Ecto neural progenitor cell (in vitro differentiated cells): ENCODE measurements at regions not wholly inside any gene's neighbourhood (a gene's known extent, or its start where the extent isn't known, plus 50 kb on each side); places are given as distances from the start of the nearest gene placed in this dataset.
A peak's percentile ranks its signal among the peaks of the same experiment; 100 is the strongest.

Experiments
- DNase-seq: peaks from one replicate; pipeline ENCODE4 v3.0.0-alpha.2; 2018; ENCODE audit warnings: low spot score

DNA sequence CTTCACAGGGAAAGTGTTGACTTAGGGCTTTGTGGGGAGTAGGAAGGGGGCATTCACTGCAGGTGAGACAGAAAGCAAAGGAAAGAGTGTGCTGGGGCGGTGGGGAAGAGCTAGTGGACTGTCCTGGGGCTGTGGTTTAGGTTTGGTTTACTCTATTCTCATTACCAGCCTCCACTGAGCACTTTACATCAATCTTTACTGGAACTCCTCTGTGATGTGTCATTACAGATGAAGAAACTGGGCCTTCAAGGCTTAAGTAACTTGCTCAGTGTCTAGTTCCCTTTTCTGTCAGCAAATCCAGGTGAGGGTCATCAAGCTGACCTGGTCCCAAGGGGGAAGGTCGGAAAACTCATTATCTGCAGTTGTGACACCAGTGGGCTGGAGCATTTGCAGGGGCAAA lies 120.2 kb upstream of the PFN2 start:
- DNase-seq: no peak

DNA sequence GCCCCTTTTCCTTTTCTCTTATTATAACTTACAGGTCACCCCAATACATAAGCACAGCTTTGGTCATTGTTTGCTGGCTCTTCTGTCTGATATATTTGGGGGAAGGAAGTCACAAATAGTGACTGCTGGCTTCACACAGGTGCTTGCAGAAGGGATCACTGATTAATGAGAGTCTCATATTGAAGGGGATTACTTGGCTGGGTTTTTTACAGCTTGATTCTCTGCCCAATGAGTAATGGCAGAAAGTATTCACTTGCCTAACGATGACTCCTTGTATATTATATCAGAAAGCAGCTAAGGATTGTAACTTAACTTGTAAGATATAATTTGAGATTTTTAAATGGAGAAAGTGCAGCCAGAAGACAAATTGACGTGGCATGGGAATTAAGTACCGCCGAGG lies 119.3 kb upstream of the PFN2 start:
- no peak for DNase-seq

DNA sequence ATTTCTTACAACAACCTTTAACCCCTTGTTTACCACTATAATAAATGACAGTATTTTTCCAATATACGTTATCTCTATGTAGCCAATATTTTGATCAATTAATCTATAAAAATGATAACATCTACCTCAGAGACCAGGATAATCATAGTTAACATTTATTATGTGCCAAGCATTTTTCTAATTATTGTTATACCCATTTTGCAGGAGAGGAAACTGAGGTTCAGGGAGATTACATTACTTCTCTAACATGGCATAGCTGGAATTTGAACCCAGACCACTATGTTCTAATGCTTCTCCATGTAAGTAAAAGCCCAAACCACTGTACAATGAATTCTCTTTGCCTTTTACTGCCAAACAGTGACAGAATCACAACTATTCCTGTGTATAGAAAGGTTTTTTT lies 113.4 kb upstream of the PFN2 start:
- no peak for DNase-seq

DNA sequence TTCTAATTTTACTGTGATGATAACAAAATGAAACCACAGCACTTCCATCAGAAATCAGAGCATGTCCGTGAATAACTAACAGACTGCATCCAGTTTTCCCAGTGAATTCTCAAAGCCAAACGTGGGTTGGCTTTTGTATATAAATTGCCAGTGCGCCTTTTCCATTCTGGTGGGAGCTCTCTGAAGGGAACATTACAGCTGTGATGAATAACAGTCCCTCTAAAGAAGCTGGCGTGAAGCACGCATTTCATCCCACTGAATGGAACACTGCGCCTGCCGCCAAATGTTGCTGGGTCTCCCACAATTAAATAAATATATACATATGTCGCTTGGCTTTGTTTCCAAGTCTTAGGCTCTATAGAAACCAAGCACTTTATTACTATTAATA lies 113.0 kb upstream of the PFN2 start:
- DNase-seq: no peak

DNA sequence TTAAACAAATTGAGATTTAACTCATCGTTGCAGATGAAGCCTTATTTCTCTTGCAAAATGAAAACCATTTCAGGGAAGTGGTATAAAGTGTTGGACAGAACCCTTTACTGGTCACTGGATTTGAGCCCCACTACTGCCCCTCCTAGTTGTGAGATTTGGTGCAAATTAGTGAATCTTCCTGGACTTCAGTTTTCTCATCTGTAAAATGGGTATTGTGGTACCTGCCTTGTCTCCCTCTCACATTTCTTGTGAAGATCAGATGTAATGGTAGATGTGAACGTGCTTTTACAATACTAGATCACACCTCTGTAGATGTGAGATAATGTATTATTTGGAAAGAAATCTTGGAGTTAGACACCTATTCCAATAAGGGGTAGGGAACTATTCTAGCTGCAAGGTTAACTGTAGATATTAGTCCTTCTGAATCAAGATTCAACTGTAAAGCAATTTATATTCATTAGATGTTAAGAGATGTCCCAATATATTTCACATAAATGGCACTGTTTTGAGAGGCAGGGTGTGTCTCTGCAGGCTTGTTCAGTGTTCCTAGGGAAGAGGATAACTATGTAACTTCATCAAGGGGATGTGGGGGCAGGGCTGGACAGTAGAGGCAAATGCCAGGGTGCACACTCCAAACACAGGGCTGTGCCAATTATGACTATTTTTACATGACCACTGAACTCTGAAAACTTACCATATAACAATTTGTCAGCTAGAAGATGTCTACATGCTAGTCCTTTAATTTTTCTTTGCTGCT lies 112.4 kb upstream of the PFN2 start:
- no peak for DNase-seq

DNA sequence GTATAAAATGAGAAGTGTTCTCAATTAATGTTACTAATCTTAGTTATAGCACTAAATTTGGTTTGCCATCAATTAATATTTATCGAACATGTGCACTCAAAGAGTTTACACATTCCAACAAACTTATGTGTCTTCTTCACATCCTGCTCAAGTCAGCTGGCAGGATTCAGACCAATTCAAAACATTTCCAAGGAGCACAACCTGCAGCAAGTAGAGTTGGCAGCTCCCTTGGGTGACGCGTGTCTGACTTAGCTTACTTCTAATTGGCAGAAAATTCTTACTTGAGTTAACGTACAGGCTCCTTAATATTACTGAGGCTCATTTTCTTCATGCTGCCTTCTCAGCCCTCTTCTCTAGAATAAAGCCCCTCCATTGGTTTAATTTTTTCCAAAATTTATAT lies 110.4 kb upstream of the PFN2 start:
- no peak for DNase-seq

DNA sequence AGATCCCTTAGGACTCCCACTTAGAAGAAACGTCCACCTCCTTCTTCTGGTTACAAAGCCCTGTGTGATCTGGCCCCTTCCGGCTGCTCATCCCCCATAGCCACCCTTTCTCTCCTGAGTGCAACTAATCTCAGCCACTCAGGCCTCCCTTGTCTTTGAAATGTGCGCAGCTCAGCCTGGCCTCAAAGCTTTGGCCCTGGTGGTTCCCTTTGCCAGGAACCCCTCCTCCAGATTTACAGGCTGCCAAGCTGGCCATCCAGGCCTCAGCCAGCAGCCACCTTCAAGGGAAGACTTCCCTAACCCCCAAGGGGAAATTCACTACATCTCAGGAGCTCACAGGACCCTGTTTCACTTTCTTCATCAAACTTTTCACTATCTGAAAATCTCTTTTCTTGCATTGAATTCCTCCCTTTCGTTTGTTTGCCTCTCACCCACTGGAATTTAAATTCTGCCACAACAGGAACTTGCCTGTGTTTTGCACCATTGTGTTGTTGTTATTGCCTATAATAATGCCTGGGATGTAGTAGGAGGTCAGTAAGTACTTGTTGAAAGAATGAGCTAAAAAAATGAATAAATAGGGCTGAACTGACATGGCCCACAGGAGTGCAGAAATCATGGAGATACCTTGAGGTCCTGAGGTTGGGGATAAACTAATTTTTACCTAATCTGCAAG lies 109.5 kb upstream of the PFN2 start:
- peak; percentile 54 for DNase-seq

DNA sequence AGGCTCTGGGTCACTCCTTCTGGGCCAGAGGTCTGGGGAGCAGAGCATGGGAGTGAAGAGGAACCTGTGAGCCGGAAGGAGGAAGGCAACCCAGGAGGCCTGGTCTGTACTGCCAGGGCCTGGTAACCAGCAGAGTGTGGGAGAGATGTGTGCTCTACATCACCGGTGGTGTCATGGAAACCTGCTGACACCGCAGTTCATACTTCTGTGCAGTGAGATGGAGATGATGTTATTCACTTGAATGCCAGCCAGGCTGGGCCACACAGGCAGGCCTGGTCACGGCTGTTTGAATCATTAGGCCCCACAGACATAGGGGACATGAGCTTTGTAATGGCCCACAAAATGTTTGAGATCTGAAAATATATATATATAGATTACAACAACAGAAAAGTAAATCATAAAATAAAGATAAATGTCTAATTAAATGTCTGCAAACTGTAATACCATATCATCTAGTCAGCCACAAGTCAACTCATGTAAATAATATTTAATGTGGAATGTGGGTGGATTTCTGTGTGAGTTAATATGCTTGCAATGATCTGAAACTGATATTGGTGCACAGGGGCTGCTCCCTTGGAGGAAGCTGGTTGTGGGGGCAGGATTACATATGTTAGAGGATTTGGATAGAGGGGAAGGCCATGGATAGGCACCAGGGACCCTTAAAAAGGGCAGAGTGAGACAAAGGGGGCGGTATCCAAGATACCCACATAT lies 108.5 kb upstream of the PFN2 start:
- DNase-seq: peak; percentile 47

DNA sequence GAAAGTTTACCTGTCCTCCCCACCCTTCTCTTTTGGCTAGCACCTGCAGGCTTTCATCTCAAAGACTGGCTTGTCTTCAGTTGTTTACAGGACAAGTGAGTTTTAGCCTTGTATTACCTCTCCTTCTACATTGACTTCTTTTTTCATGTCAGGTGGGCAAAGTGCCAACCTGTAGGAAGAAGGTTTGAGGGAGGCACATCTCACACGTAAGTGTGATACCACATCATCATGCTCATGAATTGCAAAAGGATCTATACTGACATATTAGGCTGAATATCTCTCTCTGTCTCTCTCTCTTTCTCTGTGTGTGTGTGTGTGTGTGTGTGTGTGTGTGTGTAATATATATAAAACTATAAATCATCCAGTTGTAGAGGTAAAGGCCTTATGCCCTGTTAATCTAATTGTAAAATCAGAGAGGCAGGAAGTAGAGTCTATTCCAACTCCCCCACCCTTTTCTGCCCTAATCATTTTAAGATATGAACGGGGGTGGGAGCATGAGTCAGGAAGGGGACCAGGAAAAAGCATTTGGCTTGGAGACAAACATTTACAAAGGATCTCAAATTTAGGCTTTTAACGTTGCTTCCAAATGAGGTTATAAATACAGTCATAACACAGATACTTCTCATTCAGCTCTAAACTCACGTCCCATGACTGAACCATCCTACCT lies 107.0 kb upstream of the PFN2 start:
- DNase-seq: no peak

DNA sequence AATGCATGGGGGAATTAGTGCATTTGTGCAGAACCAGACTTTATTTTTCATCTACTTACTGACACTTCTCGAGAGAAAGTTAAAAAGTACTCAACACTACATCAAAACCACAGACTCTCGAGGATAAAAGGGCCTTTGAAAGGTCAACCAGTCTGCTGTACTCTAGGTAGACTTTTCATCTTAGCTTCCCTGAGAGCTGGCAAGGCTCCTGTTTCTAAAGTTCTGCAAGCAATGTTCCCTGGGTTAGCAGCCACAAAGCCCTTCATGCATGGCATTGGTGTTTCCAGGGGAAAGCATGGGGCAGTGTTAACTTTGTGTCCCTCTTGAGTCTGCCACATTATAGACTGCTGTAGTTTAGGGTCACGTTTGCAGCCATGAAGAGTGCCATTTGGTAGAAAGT lies 106.4 kb upstream of the PFN2 start:
- no peak for DNase-seq

DNA sequence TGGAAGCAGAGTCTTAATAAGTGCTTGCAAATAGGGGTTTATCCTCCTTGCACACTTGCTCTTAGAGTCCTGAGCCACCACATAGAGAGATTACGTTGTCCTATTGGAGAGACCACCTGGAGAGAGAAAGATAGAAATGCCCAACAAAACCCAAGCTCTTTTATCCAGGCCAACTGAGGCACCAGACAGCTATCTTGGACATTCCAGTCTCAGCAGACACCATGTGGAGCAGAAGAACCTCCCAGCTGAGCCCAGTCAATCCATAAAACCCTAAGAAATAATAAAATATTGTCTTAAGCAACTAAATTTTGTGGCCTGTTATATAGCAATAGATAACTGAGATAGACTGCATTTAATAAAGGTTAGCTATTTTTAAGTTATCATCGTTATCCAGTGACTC lies 105.7 kb upstream of the PFN2 start:
- DNase-seq: no peak

DNA sequence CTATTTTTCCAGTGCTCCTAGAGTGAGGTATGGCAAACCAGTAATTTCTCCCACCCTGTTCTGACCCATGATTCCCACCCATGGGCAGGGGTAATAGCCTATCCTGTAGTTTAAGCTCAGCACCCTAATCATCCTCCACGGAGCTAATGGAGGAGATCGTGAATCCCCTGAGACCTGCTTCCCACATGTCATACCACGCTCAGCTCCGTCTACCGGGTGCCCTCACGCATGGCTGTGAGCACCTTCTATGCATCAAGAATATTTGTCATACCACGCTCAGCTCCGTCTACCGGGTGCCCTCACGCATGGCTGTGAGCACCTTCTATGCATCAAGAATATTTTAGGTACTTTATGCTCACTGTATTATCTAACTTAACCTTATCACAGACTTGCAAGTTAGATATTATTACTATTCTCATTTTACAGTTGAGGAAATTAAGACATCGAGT lies 104.7 kb upstream of the PFN2 start:
- DNase-seq: no peak

DNA sequence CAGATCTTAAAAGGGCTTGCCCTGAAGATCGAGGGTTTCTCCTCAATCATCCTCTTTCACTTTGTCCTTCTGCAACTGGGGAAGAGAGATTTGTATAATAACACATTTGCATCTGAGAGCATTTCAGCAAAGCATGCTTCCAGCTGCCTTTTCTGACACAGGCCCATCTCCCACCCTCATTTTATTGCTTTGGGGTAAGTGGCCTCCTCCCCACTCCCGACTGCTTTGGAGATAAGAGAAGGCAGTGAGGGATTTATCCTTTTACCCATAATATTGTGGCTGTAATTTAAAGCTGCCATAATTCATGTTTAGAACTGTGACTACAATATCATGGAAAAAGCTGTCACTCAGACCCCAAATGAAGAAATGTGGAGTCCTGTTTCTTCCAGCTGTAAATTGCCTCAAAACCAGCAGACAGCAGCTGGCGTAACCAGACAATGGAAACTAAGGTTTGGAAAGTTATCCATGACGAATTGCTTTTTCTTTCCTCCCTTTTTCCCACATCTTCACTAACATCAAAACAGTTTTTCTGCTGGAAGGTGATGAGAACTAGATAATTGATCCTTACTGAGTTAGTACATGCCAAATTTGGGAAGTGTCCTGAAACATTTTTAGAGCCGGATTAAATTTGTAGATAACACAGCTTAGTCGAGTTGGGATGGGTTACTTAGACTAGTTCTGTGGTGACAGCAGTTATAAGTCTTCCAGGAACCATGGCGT lies 104.2 kb upstream of the PFN2 start:
- DNase-seq: no peak

DNA sequence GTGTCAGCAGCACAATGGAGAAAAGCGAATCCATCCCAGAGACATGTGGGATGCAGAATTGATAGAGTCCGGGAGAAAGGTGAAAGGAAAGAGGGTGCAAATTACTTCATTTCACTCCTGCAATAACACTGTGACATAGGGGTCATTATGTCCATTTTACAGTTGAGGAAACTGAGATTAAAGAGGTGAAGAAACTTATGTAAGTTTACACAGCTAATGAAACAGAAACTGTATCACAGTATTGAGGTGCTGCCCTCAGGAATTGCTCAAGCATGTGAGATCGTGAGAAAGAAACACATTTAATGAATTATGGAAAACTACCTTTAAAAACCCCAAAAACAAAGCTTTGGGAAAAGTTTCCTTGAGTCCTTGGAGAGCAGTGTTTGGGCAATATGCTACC lies 103.6 kb upstream of the PFN2 start:
- DNase-seq: no peak

DNA sequence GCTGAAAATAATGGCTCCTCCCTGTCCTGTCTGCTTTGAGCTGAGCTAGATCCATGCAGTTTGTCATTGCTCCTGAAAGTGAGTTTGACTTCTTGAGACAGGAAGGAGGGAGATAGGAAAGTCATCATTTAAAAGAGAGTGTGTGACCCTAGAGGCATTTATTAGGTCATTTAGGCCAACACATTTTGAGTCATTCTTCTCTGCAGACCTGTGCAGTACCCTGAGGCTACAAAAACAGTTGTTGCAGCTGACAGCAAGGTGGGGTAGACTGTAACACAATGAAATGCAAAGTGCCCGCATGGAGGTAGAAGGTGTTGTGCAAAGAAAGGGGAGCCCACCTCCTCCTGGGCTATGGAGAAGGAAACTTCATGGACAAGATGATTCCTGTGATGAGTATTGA lies 102.8 kb upstream of the PFN2 start:
- no peak for DNase-seq

DNA sequence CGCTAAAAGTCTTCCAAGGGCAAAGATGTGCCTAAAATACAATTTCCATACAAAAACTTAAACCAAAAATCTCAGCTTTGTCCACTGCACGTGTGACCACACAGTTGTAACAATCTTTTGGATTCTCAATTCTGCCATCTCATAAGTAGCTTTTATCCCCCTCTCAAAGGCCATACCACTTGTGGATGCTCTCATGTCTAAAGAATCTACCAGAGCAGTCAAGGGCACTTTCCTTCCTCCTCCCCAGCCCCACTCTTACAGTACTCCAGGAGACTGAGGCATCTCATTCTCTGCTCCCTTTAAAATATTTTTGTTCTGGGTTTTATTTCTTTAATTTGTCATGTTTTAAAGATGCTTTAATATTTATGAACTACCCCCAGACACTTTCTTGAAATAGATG lies 102.3 kb upstream of the PFN2 start:
- no peak for DNase-seq

DNA sequence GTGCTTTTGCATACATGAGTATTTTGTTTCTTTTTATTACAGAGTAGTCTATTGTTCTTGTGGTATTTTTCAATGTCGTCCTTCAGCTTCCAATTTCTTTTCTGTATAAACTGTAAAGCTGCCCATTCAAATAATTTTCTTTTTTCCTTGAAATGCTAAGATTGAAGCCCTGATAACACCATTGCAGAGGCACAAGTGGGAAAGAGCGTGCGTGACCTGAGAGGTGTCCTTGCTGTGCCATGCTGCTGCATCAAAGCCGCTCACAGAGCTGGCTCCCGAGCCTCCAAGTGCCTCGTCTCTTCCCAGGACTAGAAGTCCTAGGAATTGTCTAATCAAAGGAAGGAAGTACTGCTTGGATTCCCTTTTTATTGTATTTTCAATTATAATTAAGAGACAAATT lies 101.9 kb upstream of the PFN2 start:
- DNase-seq: peak; percentile 31

DNA sequence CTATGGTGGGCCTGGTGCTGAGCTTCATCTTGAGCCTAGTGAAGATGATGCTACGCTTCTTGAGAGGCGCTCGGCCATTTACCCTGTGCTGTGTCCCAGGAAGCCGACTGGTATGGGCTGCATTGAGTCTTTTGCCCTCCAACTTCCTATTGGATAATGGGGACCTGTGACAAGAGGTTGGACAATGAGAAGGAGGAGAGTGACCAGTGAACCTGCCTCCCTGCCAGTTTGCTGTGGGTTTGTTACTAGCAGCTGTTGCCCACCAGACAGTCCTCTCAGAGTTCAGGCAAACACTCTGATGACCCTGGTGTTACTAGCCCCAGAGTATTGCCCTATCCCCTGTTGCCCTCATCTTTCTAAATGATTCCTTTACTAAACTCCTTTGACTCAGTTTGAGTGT lies 99.6 kb upstream of the PFN2 start:
- no peak for DNase-seq

DNA sequence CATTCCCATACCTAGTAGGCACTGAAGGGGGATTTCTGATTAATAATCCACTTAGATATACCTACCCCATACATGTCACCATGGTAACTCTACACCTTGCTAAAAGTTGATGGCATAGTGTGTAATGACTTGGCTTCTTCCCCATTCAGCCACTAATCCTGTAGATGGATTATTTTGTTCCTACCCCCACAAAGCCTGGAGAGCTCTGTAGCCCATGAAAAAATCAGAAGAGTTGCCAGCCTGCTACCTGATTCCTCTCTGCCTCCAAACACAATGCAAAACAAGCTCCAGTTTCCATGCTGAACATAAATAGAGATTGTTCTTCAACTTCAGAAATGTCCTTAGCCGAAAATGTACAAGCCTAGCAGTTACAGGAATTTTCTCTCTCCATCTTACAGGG lies 98.9 kb upstream of the PFN2 start:
- DNase-seq: no peak

DNA sequence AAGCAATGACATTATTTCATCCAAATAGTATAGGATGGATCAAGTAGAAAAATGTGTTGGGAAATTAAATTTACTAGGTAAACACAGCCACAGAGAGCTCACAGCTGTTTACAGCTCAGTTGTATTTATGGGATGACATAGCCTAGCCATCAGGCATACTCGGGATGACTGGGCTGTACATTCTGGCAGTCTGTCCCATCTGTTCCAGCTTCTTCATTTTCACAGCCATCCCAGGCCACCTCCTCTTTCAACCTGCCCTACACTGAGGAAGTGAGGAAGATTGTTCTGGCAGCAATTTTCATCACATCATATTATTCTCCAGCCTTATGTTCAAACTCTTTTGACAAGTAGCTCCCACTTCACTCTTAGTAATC lies 98.4 kb upstream of the PFN2 start:
- peak; percentile 21 for DNase-seq

DNA sequence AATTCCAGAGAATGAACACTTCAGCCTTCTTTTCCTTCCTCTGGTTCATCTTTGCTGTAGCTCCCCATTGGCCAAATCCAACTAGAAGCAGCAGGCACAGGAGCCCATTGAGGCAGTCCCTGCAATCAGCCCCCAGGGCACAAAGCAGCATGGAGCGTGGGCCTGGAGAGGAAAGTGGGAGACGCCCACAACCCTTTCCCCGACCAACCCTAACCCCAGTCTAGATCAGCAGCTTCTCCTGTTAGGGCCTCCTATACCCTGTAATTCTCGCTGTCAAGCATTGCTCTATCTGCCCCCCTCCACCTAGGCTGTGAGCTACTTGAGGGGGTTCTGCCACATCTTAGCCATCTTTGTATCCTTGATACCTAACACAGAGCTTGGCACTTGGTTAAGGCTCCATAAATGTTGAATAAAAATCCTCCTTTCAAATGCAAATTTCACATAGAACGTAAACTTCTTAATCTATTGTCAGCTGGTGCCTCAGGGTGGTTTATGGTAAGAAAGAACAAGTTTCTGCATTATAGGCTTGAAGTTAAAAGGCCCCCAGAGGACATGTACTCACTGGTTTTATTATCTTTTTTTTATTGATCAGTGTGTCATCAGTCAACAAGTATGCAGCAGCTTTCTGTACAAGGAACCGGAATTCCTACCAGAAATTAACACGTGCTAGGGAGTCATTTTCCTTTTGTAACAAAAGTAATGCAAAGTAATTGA lies 97.9 kb upstream of the PFN2 start:
- peak; percentile 45 for DNase-seq

DNA sequence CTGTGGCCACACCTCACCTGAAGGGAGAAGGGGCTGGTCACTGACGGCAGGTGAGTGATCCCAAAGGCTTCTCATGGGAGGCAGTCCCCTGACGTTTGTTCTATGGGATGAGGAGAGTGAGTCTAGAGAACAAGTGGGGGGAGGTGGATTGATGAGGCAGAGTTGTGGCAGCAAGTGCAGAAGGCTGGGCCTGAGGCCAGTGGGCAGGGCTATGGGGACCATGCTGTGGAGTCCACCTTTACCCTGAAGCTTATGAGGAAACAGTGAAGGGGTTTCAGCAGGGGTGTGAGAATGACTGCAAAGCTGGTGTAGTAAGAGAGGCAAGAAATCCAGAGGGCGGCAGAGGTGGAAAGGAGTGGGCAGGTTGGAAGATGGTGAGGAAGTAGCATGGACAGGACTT lies 96.9 kb upstream of the PFN2 start:
- DNase-seq: no peak
